ENCODE measurements at regions not wholly inside any gene's neighbourhood (a gene's known extent, or its start where the extent isn't known, plus 50 kb on each side); places are given as distances from the start of the nearest gene placed in this dataset.

DNA sequence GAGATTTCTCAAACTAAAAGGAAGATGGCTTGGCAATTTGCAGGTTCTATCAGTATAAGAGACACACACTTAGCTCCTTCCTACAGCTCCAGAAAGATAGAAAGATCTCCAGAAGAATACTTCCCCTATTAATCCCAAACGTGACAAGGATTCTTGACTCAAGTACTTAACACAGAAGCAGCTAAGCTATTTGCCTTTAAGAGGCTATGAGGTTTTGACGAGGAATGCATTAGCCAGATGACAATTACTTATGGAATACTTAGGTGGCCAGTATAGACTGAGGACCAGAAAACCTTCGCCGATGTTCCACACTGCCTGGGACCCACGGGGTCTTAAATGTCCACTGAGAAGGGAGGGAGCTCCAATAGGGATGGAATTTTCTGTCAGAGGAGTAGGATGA is 340.5 kb upstream of the KIF2A start:
- no peak for DNase-seq
- Histone ChIP-seq H3K4me3 (ENCODE audit: low read length) (no peak overlapping the region), H3K9ac (ENCODE audit: low read length) (no peak overlapping the region), H3F3A (ENCODE audit: insufficient read depth, low read length) (no peaks in the 10 kb centered on the region), H3K27ac (ENCODE audit: low read length) (no peak overlapping the region), H3K36me3 (replicated peaks; ENCODE audit: insufficient read depth, low read length) (no peaks in the 10 kb centered on the region), H2AFZ (ENCODE audit: low read length) (no peak overlapping the region), H3K9me2 (replicated peaks; ENCODE audit: insufficient read depth, low read length) (no peaks in the 10 kb centered on the region), H4K20me1 (ENCODE audit: insufficient read depth, low read length) (no peaks in the 10 kb centered on the region), H3K27me3 (replicated peaks; ENCODE audit: insufficient read depth, low read length) (no peaks in the 10 kb centered on the region), H3K79me2 (ENCODE audit: low read length) (no peaks in the 10 kb centered on the region), H3K4me2 (ENCODE audit: low read depth, low read length) (no peak overlapping the region), H3K9me3 (replicated peaks; ENCODE audit: insufficient read depth, low read length) (no peaks in the 10 kb centered on the region), H3K4me1 (ENCODE audit: low read length) (no peaks in the 10 kb centered on the region)
- TF ChIP-seq EZH2phosphoT487 (IDR thresholded peaks at IDR 0.05; ENCODE audit: low read length) (no peak), EZH2 (optimal IDR thresholded peaks at IDR 0.05; ENCODE audit: low read depth, low read length) (no peak)
- TF ChIP-seq, protein P1, sequence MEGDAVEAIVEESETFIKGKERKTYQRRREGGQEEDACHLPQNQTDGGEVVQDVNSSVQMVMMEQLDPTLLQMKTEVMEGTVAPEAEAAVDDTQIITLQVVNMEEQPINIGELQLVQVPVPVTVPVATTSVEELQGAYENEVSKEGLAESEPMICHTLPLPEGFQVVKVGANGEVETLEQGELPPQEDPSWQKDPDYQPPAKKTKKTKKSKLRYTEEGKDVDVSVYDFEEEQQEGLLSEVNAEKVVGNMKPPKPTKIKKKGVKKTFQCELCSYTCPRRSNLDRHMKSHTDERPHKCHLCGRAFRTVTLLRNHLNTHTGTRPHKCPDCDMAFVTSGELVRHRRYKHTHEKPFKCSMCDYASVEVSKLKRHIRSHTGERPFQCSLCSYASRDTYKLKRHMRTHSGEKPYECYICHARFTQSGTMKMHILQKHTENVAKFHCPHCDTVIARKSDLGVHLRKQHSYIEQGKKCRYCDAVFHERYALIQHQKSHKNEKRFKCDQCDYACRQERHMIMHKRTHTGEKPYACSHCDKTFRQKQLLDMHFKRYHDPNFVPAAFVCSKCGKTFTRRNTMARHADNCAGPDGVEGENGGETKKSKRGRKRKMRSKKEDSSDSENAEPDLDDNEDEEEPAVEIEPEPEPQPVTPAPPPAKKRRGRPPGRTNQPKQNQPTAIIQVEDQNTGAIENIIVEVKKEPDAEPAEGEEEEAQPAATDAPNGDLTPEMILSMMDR (IDR thresholded peaks at IDR 0.05; ENCODE audit: low read length) = no peak

DNA sequence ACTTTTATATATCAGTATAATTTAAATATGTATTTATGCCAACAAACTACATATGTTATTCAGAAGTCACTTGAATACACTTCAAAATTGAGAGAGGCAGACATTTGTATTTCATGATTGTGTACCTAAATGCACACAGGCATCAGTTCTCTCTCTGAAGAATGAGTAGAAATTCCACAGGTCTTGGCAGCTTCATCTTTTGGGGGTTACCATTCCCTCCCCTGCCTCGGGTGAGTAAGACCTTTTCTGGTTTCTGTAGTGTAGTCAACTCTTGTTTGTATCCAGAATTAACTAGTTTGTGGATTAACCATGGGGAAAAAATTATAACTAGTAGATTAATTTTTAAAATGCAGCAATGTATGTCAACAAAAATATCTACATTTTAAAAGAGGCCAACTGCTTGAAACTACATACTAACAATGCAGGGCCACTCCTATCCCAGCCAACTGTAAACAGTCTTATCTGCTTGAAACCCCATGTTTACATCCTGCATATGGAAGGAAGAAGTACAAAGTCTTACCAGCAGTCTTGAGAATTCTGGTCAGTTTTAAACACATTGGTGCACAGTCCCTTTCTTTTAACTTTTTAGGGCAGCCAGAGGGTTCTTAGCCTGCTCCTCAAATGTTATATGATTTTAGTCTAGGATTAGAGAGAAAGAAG is 339.6 kb upstream of the KIF2A start:
- H3K9ac ChIP-seq (ENCODE audit: low read length) = no peak overlapping the region
- TF ChIP-seq, protein P1 (IDR thresholded peaks at IDR 0.05; ENCODE audit: low read length) = no peak
- TF ChIP-seq EZH2 (optimal IDR thresholded peaks at IDR 0.05; ENCODE audit: low read depth, low read length) (no peak), EZH2phosphoT487 (IDR thresholded peaks at IDR 0.05; ENCODE audit: low read length) (no peak)
- H3K9me3 ChIP-seq (replicated peaks; ENCODE audit: insufficient read depth, low read length) = no peaks in the 10 kb centered on the region
- no peaks in the 10 kb centered on the region for H3K4me1 ChIP-seq (ENCODE audit: low read length)
- H3K27me3 ChIP-seq (replicated peaks; ENCODE audit: insufficient read depth, low read length) = no peaks in the 10 kb centered on the region
- H3K79me2 ChIP-seq (ENCODE audit: low read length) = no peaks in the 10 kb centered on the region
- H3K4me2 ChIP-seq (ENCODE audit: low read depth, low read length) = no peak overlapping the region
- H3K9me2 ChIP-seq (replicated peaks; ENCODE audit: insufficient read depth, low read length) = no peaks in the 10 kb centered on the region
- H3K36me3 ChIP-seq (replicated peaks; ENCODE audit: insufficient read depth, low read length) = no peaks in the 10 kb centered on the region
- H3K4me3 ChIP-seq (ENCODE audit: low read length) = no peak overlapping the region
- no peak for DNase-seq
- H2AFZ ChIP-seq (ENCODE audit: low read length) = no peak overlapping the region
- H4K20me1 ChIP-seq (ENCODE audit: insufficient read depth, low read length) = no peaks in the 10 kb centered on the region
- no peaks in the 10 kb centered on the region for H3F3A ChIP-seq (ENCODE audit: insufficient read depth, low read length)
- H3K27ac ChIP-seq (ENCODE audit: low read length) = no peak overlapping the region

DNA sequence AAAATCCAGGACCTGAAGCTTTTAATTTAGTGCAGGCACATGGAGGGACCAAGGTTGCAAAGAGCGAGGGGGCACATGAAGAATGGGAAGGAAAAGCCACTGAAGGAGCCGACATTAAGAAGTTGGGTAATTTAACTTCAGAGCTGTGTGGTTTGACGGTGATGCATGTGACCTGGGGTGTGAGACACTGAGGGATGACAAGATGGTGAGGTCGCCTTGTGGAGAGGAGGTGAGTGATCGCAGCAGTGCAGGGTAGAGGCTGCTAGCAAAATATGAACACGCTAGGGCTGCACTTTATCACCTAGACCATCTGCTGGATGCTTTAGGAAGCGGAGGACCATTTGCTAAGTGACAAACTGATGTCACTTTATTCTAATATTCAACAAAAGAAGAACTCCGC is 339.0 kb upstream of the KIF2A start:
- TF ChIP-seq, protein P1 (IDR thresholded peaks at IDR 0.05; ENCODE audit: low read length) = no peak
- TF ChIP-seq EZH2 (optimal IDR thresholded peaks at IDR 0.05; ENCODE audit: low read depth, low read length) = no peak
- no peak for TF ChIP-seq EZH2phosphoT487 (IDR thresholded peaks at IDR 0.05; ENCODE audit: low read length)
- H3K27ac ChIP-seq (ENCODE audit: low read length) = no peak overlapping the region
- no peak overlapping the region for H3K4me2 ChIP-seq (ENCODE audit: low read depth, low read length)
- no peaks in the 10 kb centered on the region for H4K20me1 ChIP-seq (ENCODE audit: insufficient read depth, low read length)
- no peak overlapping the region for H3K9ac ChIP-seq (ENCODE audit: low read length)
- H3K9me3 ChIP-seq (replicated peaks; ENCODE audit: insufficient read depth, low read length) = no peaks in the 10 kb centered on the region
- H3K79me2 ChIP-seq (ENCODE audit: low read length) = no peaks in the 10 kb centered on the region
- no peaks in the 10 kb centered on the region for H3K4me1 ChIP-seq (ENCODE audit: low read length)
- no peak overlapping the region for H2AFZ ChIP-seq (ENCODE audit: low read length)
- no peaks in the 10 kb centered on the region for H3K9me2 ChIP-seq (replicated peaks; ENCODE audit: insufficient read depth, low read length)
- H3K27me3 ChIP-seq (replicated peaks; ENCODE audit: insufficient read depth, low read length) = no peaks in the 10 kb centered on the region
- H3K36me3 ChIP-seq (replicated peaks; ENCODE audit: insufficient read depth, low read length) = no peaks in the 10 kb centered on the region
- no peak for DNase-seq
- no peak overlapping the region for H3K4me3 ChIP-seq (ENCODE audit: low read length)
- H3F3A ChIP-seq (ENCODE audit: insufficient read depth, low read length) = no peaks in the 10 kb centered on the region
